HG03045 (cell line): ENCODE measurements at regions not wholly inside any gene's neighbourhood (a gene's known extent, or its start where the extent isn't known, plus 50 kb on each side); places are given as distances from the start of the nearest gene placed in this dataset.
"Not testable (repeated sequence)": the region's sequence is repeated elsewhere in the genome, so short reads cannot be mapped to it uniquely, and the experiment has no call there.

ENCODE experiments used
- ATAC-seq: cut with Tn5 transposase; IDR thresholded peaks from one replicate; pipeline ENCODE4 v1.9.1; 2021; ENCODE audit warnings: mild to moderate bottlenecking, moderate library complexity; ENCODE audit not compliant: unreplicated experiment

DNA sequence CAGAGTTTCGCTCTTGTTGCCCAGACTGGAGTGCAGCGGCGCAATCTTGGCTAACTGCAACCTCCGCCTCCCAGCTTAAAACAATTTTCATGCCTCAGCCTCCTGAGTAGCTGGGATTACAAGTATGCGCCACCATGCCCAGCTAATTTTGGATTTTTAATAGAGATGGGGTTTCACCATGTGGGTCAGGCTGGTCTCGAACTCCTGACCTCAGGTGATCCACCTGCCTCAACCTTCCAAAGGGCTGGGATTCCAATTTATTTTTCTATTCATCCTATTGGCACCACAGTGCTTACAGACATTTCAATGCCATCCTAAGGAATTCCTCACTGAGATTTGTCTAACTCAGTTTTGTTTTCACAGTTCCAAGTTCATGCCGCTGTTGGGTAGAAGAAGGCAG is 98.3 kb upstream of the EGLN3 start:
- ATAC-seq = not testable (repeated sequence)

- no peak for ATAC-seq
Observed at GRCh38 chr14:34046799-34047520, 96.1 kb upstream of the EGLN3 start.

DNA sequence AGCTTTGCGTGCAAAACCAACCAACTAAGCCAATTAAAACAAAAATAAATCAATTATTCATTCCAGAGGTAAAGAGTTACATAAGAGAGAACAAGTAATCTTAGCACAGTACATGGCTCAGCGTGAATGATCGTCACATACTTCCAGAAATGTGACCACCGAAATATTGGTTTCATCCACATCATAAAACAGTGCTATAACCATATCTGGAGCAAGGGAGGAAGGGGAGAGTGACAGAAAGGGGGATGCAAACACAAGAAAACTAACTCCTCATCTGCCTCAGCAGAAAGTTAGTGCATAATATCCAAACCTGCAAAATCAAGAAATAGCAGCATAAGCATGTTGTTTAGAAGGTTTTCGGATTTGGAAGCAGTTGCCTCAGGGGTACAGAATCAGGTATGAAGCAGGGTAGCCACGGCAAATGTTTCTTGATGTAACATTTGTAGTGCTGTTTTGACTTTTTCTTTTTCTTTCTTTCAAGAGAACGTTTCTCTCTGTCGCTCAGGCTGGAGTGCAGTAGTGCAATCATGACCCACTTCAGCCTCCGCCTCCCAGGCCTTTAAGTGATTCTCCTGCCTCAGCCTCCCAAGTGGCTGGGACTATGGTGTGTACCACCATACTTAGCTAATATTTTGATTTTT is 93.9 kb upstream of the EGLN3 start:
- no peak for ATAC-seq

DNA sequence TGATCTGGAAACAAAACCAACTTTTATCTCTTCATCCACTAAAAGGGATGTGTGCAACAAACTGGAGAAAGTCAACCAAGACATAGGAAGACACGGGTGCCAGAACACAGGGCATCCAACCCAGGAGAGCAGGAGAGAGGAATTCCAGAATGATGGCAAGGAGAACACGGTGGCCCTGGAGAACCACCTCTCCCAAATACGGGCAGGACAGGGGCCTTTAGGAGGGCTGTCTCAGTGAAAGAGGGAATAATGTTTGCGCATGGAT is 93.4 kb upstream of the EGLN3 start:
- ATAC-seq = no peak

DNA sequence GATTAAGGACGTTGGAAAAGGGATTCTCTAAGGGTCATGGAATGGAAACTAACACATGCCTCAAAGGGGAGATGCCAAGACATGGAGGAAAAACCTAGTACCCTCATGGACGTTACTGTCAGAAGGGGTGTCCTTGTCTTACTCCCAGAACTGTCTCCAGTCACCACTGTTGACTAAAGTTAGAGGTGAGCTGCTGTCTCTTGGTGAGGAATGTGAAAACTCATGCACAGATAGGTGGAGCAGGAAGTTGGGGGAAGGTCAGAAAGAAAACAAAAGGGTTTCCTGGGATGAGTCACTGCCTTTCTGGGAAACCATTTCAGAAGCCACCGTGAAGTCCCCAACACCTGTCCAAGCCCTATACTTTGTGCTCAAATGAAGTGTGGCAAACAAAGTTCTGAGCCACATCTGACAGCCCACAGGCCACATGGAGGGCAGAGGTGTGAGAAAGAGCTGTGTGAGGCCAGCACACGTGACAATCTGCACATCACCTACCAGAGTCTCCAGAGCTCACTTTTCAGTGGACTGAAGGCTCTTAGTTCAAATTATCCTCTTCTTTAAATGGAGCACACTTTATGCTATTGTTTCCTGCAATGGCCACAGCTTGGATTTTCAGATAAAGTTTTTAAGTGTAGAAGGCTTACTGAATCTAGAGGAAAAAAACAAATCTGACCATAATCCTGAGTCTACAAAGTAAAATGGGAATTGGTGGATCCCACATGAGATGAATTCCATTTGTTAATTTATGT is 92.9 kb upstream of the EGLN3 start:
- peak; percentile 94 for ATAC-seq

- ATAC-seq = no peak
Observed at GRCh38 chr14:34041220-34041619, 90.3 kb upstream of the EGLN3 start.

- ATAC-seq = no peak
Observed at GRCh38 chr14:34040766-34041165, 89.9 kb upstream of the EGLN3 start.

DNA sequence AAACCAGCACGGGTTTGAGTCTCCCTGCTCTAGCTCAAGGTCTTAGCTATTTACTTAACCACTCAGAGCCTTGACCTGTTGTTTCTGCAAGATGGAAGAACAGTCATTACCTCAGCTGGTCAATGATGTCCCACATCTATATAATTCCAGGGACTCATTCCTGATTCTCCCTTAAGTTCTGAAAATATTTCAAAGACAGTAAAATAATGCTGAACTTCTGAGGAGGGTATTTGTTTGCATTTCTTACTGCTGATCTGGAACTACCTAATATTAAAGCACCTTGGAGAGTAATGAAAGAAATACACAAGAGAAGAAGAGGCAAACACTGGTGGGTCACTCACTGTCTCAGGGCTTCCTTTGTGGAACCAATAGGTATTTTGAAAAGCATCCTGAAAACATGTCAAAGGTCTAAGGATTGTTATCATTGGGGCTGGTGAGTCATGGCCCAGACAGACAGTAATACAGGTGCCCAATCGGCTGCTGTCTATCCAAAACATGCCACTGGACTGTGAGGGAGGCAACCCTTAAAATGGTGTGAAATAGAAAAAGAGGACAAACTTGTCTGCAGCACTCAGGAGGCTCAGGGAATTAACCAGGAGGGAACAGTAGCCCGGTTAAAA is 88.7 kb upstream of the EGLN3 start:
- no peak for ATAC-seq

DNA sequence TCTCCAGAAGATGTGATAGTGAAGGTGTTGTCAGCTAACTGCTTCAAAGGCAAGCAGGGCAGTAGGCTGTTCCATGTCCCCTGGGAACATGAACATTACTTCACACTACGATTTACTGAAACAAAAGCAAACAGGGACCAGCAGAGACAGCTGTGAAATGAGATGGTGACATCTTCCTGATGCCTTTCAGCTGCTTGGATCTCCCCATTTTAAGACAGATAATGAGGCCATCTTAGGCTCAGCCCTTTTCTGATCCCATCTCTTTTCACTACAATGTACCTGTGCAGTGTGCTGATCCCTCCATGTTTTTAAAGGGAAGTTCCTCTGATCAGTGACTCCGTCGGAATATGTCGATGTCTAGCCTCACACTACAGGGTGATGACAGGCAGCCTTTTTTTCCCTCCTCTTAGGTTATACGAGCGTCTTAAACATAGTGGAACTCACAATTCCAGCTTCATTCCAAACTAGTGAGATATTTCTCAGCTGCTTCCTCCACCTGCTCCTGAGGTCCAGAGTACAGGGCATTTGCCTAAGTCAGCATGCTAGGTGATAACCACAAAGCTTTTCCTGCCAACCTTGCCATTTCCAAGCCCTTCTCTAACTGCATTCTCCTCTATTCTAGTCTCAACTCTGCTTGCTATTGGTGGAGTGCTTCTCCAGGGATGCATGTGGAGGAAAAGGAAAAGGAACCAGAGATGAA is 87.6 kb upstream of the EGLN3 start:
- no peak for ATAC-seq

DNA sequence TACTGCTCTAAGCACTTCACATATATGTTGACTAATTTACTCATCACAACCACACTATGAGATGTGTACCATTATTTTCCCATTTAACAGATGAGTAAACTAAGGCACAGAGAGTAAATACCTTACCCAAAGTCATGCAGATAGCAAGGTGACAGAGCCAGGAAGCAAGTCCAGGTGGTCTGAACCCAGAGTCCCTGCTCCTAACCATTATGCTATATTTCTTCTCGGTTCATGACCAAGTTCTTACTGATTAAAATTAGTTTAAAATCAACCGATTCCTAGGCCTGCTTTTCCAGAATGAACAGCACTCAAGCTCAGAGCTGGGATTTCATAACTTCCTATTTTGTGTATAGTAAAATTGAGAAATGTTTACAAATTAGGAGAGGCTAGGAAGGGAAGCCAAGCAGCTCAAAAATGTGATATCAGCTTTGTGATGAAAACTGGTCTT is 85.5 kb upstream of the EGLN3 start:
- ATAC-seq = no peak

DNA sequence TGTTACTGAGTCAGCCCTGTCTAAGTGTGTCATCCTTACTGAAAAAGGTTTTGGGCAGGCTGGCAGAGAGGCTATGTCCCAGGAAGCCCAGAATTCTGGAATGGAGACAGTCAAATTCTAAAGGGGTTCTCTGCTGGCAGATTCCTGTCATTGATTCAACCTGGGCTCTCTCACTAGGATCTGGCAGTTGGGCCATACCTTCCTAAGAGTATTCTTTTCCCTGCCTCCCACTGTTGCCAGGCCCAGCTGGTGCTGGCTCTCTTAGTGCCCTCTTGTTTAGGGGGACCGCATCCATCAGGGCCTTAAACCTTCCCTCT is 85.0 kb upstream of the EGLN3 start:
- ATAC-seq = no peak

DNA sequence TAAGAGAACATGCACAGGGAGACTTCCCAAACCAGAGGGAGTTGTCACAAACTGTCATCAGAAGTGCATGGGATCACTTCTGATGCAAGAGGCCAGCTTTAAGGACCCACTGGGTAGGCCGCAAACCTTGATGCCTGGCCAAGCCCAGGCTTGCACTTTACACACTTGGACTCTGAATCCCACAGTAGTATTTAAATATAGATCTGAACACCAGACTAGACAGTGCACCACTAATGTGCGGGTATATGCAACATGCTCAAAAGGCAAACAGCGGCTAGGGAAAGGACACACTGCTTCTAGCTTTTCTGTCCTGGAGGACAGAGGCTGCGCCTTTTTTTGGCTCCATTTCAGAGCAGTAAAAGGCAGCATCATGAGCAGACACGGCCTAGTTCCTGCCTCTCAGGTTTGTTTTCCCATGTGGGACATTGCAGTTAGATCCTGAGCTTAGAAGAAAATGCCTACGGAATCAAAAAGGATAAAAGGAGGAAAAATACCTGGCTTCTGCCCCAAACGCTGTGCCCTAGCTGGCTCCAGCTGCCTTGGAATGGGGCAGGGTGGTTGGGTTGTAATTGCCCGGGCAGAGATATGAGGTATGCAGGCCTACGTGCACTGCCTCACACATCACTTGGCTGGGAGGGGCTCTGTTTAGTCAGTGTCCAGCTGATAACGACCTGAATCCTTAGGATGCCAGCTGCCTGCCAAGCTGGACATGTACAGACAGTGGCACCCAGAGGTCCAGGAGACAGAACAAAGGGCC is 84.5 kb upstream of the EGLN3 start:
- ATAC-seq = no peak

- ATAC-seq = no peak
Observed at GRCh38 chr14:34034447-34035176, 83.7 kb upstream of the EGLN3 start.

- ATAC-seq = no peak
Observed at GRCh38 chr14:34032720-34033119, 81.8 kb upstream of the EGLN3 start.

DNA sequence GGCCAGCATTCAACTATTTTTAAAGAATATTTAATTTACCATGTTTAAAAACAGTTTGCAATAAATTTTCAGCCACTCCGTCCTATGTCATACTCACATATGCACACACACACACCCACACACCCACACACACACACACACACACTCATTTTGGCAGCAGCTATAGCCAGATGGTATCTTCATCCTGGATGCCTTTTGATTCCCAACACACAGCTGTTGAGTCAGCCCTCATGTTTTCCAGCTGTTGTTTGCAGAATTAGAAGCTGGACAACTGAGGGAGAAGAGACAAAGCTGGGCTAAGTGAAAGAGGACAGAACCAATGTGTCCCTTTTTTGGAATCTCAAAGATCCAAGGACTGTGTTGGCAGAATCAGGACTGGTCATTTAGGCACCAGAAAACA is 80.0 kb upstream of the EGLN3 start:
- no peak for ATAC-seq

GRCh38 chr14:34029921-34030334 is 79.1 kb upstream of the EGLN3 start:
- no peak for ATAC-seq

GRCh38 chr14:34027990-34028495 is 77.2 kb upstream of the EGLN3 start:
- ATAC-seq = no peak

DNA sequence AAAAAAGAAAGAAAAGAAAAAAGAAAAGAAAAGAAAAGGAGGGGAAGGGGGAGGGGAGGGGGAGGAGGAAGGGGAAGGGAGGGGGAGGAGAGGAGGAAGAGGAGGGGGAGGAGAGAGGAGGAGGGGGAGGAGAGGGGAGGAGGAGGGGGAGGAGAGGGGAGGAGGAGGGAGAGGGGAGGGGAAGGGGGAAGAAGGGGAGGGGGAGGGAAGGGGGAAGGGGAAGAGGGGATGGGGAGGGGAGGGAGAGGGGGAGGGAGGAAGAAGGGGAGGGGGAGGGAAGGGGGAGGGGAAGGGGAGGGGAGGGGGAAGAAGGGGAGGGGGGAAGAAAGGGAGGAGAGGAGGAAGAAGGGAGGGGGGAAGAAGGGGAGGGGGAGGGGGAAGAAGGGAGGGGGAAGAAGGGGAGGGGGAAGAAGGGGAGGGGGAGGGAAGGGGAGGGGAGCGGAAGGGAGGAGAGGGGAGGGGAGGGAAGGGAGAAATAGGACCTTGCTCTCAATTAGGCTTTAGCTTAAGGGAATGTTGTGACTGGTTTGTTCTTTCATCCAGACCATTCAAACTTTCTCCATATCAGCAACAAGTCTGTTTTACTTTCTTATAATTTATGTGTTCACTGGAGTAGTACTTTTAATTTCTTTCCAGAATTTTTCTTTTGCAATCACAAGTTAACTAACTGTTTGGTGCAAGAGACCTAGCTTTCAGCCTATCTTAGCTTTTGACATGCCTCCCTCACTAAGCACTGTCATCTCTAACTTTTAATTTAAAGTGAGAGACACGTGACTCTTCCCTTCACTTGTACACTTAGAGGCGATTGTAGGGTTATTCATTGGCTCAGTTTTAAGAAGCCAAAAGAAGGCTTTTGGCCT is 76.5 kb upstream of the EGLN3 start:
- ATAC-seq = no peak
